Endodermal cell (in vitro differentiated cells): ENCODE measurements at regions not wholly inside any gene's neighbourhood (a gene's known extent, or its start where the extent isn't known, plus 50 kb on each side); places are given as distances from the start of the nearest gene placed in this dataset.

Source experiments
- DNase-seq: peaks from one replicate; pipeline ENCODE4 v3.0.0-alpha.2; 2017
- H3K27ac ChIP-seq: 2 replicates; pipeline ENCODE4 v1.5.1; 2013; ENCODE audit warnings: mild to moderate bottlenecking, low read depth, low read length, moderate library complexity
- H3K27me3 ChIP-seq: 2 replicates; pipeline ENCODE4 v1.6.1; 2013; ENCODE audit warnings: mild to moderate bottlenecking, low read length, moderate library complexity; ENCODE audit not compliant: insufficient read depth, control insufficient read depth, poor library complexity, severe bottlenecking
- H3K36me3 ChIP-seq: 2 replicates; pipeline ENCODE4 v1.7.0; 2013; ENCODE audit warnings: mild to moderate bottlenecking, low read length, moderate library complexity; ENCODE audit not compliant: control insufficient read depth, insufficient read depth
- H3K4me1 ChIP-seq: one replicate; pipeline ENCODE4 v1.7.0; 2013; ENCODE audit warnings: low read length; ENCODE audit not compliant: control insufficient read depth, insufficient read depth
- H3K4me3 ChIP-seq: 2 replicates; pipeline ENCODE4 v1.5.1; 2013; ENCODE audit warnings: mild to moderate bottlenecking, low read length, moderate library complexity
- H3K9ac ChIP-seq: 2 replicates; pipeline ENCODE4 v1.6.1; 2013; ENCODE audit warnings: mild to moderate bottlenecking, low read length, moderate library complexity; ENCODE audit not compliant: poor library complexity, severe bottlenecking; ENCODE audit errors: extremely low read depth
- H3K9me3 ChIP-seq: 2 replicates; pipeline ENCODE4 v1.6.1; 2013; ENCODE audit warnings: mild to moderate bottlenecking, low read length, moderate library complexity; ENCODE audit not compliant: control insufficient read depth
- H3K27ac Mint-ChIP-seq: 2 replicates; pipeline ENCODE4 v1.8.0; 2020; ENCODE audit warnings: mixed read lengths
- H3K27me3 Mint-ChIP-seq: 2 replicates; pipeline ENCODE4 v1.8.0; 2021; ENCODE audit warnings: mild to moderate bottlenecking, mixed read lengths; ENCODE audit not compliant: insufficient read depth
- H3K36me3 Mint-ChIP-seq: 2 replicates; pipeline ENCODE4 v1.8.0; 2020; ENCODE audit warnings: low read depth, mixed read lengths
- H3K4me1 Mint-ChIP-seq: 2 replicates; pipeline ENCODE4 v1.8.0; 2020; ENCODE audit warnings: mixed read lengths
- H3K4me3 Mint-ChIP-seq: 2 replicates; pipeline ENCODE4 v1.8.0; 2020; ENCODE audit warnings: mild to moderate bottlenecking, moderate library complexity, mixed read lengths
- H3K9me3 Mint-ChIP-seq: 2 replicates; pipeline ENCODE4 v1.8.0; 2020; ENCODE audit warnings: mild to moderate bottlenecking, mixed read lengths
- WGBS, 2 experiments: methylation state at CpG; one replicate each; pipeline versions ENCODE4 v1.1.5 to v1.1.7; 2013; ENCODE audit warnings: missing lambda C conversion rate in 2 of 2, mixed read lengths in 1 of 2; ENCODE audit not compliant: insufficient coverage in 1 of 2, insufficient read length in 1 of 2; 5-methylcytosine and 5-hydroxymethylcytosine counted together
- TF ChIP-seq, protein P1 (sequence below): fragments of 200-600 bp; sonication (generic); conservative IDR thresholded peaks from 2 replicates; pipeline ENCODE4 v1.5.0; 2021; ENCODE audit warnings: antibody characterized with exemption, mild to moderate bottlenecking

DNA sequence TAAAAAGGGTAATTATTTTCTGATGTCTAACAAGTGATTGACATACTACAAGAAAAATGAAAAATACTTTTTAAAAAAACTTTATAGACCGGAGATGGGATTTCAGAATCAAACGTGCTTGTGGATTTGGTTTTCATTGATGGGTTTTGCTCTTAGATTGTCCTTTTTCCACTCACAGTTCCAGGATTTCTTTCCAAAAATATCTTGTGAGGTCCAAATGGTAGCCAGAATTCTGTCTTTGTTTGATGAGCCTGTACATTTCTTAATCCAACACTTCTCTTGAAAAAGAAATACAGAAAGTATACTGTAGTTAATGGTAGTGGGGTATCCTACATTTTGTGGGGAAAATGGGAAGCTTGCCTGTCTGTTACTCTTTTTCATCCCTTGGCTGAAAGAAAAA, 329.3 kb downstream of the KCNJ2 start:
- Histone ChIP-seq H3K9ac (no peak overlapping the region), H3K36me3 (no peaks in the 10 kb centered on the region), H3K27me3 (no peaks in the 10 kb centered on the region), H3K4me1 (no peaks in the 10 kb centered on the region), H3K9me3 (no peaks in the 10 kb centered on the region), H3K27ac (no peak overlapping the region), H3K4me3 (no peak overlapping the region)
- no peak overlapping the region for H3K27ac Mint-ChIP-seq
- H3K9me3 Mint-ChIP-seq, result no peaks in the 10 kb centered on the region
- H3K27me3 Mint-ChIP-seq, result no peaks in the 10 kb centered on the region
- peaks cover 9% of the 10 kb centered on the region for H3K4me1 Mint-ChIP-seq
- no peak for DNase-seq
- no peak overlapping the region for H3K4me3 Mint-ChIP-seq
- TF ChIP-seq, protein P1, sequence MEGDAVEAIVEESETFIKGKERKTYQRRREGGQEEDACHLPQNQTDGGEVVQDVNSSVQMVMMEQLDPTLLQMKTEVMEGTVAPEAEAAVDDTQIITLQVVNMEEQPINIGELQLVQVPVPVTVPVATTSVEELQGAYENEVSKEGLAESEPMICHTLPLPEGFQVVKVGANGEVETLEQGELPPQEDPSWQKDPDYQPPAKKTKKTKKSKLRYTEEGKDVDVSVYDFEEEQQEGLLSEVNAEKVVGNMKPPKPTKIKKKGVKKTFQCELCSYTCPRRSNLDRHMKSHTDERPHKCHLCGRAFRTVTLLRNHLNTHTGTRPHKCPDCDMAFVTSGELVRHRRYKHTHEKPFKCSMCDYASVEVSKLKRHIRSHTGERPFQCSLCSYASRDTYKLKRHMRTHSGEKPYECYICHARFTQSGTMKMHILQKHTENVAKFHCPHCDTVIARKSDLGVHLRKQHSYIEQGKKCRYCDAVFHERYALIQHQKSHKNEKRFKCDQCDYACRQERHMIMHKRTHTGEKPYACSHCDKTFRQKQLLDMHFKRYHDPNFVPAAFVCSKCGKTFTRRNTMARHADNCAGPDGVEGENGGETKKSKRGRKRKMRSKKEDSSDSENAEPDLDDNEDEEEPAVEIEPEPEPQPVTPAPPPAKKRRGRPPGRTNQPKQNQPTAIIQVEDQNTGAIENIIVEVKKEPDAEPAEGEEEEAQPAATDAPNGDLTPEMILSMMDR, result no peak
- WGBS, 2 experiments, result 81 to 100% methylated on average over 2 of the region's 2 CpGs
- no peaks in the 10 kb centered on the region for H3K36me3 Mint-ChIP-seq

DNA sequence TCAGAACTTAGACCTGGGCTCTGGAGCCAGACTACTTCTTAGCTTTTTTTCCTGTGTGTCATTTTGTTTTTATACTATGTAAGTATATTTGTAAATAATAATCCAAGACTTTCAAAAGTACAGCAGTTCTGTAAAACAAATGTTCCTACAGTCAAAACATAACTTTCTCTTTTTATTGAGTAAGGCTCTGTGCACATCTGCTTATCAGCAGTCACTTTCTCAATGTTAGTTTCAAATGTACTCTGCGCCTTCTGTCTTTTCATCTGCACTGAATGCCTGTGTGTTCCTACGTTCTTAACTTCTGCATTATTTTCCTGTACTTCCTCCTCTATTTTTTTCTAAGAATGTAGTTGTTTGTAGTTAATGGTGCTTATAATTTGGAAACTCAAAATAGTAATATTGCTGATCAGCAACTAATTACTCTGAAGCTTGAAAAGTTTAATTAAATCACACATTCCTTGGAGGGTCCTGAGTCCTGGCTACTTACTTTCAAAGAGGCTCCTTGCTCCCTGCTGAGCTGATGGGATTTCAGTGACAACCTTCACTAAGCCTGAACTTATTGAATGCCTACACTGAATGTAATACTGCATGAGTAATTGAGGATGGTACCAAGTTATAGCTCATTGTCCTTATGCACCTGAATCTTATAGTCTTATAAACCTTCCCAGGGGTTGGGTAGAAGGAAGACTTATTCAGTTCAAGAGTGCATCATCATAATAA, 329.9 kb downstream of the KCNJ2 start:
- no peak overlapping the region for H3K27ac Mint-ChIP-seq
- H3K4me3 Mint-ChIP-seq, result no peak overlapping the region
- H3K36me3 ChIP-seq, result no peaks in the 10 kb centered on the region
- H3K9me3 ChIP-seq, result no peaks in the 10 kb centered on the region
- H3K9me3 Mint-ChIP-seq, result no peaks in the 10 kb centered on the region
- TF ChIP-seq, protein P1, result no peak
- no peaks in the 10 kb centered on the region for H3K27me3 Mint-ChIP-seq
- H3K4me1 Mint-ChIP-seq, result peaks cover 9% of the 10 kb centered on the region
- no peak overlapping the region for H3K4me3 ChIP-seq
- no peaks in the 10 kb centered on the region for H3K36me3 Mint-ChIP-seq
- WGBS, 2 experiments, result 92% methylated on average over 2 of the region's 2 CpGs; no CpG with 5 or more reads in 1 of the 2 experiments
- no peaks in the 10 kb centered on the region for H3K4me1 ChIP-seq
- no peaks in the 10 kb centered on the region for H3K27me3 ChIP-seq
- peak; percentile 60 for DNase-seq
- no peak overlapping the region for H3K9ac ChIP-seq
- H3K27ac ChIP-seq, result no peak overlapping the region

DNA sequence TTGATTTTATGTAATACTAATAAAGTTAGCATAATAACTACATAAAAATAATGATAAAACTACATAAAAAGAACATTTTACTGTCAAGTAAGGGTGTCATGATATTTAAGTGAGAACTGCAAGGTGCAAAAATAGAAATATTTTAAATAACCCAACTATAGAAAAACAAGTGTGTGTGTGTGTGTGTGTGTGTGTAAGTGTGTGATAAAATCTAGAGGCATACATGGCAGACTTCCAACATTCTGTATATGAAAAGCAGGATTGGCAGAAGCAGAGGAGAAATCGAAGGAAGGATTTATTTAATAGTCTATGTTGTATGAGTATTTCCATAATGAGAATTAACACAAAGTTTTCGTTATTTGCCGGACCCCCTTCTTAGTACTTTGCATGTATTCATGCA, 334.1 kb downstream of the KCNJ2 start:
- no peak overlapping the region for H3K27ac Mint-ChIP-seq
- H3K4me1 ChIP-seq, result no peaks in the 10 kb centered on the region
- H3K27ac ChIP-seq, result no peak overlapping the region
- H3K36me3 Mint-ChIP-seq, result no peaks in the 10 kb centered on the region
- H3K9me3 Mint-ChIP-seq, result no peaks in the 10 kb centered on the region
- H3K36me3 ChIP-seq, result no peaks in the 10 kb centered on the region
- H3K4me1 Mint-ChIP-seq, result peaks cover 14% of the 10 kb centered on the region
- 78% methylated on average over 2 of the region's 3 CpGs; no CpG with 5 or more reads in 1 of the 2 experiments for WGBS, 2 experiments
- TF ChIP-seq, protein P1, result no peak
- no peaks in the 10 kb centered on the region for H3K27me3 Mint-ChIP-seq
- no peak overlapping the region for H3K4me3 Mint-ChIP-seq
- DNase-seq, result no peak
- no peak overlapping the region for H3K9ac ChIP-seq
- no peaks in the 10 kb centered on the region for H3K9me3 ChIP-seq
- H3K4me3 ChIP-seq, result no peak overlapping the region
- no peaks in the 10 kb centered on the region for H3K27me3 ChIP-seq
